K562 (cell line): ENCODE measurements at regions not wholly inside any gene's neighbourhood (a gene's known extent, or its start where the extent isn't known, plus 50 kb on each side); places are given as distances from the start of the nearest gene placed in this dataset.

Source experiments
- BCOR ChIP-seq: fragments of 450-650 bp; IDR thresholded peaks from 2 replicates; pipeline ENCODE4 v1.6.1; 2016
- FOXK2 ChIP-seq, 2 experiments: fragments of 450-650 bp; IDR thresholded peaks in 1 of 2; conservative IDR thresholded peaks in 1 of 2; 2 replicates each; pipeline ENCODE4 v1.6.1; 2016; ENCODE audit warnings: low read depth in 2 of 2, mild to moderate bottlenecking in 1 of 2
- GMEB1 ChIP-seq: fragments of 250-450 bp; sonication (Bioruptor Pico); IDR thresholded peaks from 2 replicates; pipeline ENCODE4 v1.4.0; 2020; ENCODE audit warnings: mild to moderate bottlenecking
- MTA1 ChIP-seq: fragments of 450-650 bp; IDR thresholded peaks from 2 replicates; pipeline ENCODE4 v1.6.1; 2017; ENCODE audit warnings: borderline replicate concordance
- MXD1 ChIP-seq: fragments of 250-450 bp; sonication (Bioruptor Pico); IDR thresholded peaks from 2 replicates; pipeline ENCODE4 v1.8.0; 2021; ENCODE audit warnings: borderline replicate concordance, mild to moderate bottlenecking, moderate library complexity; ENCODE audit not compliant: poor library complexity, severe bottlenecking
- NFE2L1 ChIP-seq: fragments of 450-650 bp; IDR thresholded peaks from 2 replicates; pipeline ENCODE4 v1.6.1; 2016; ENCODE audit warnings: missing genetic modification characterization, low read depth, mild to moderate bottlenecking, missing compliant biosample characterization, moderate library complexity, borderline replicate concordance
- SAFB ChIP-seq: fragments of 200-400 bp; formaldehyde crosslinking; IDR thresholded peaks from 2 replicates; pipeline ENCODE4 v1.6.1; 2017; ENCODE audit warnings: low read depth, low read length, borderline replicate concordance
- SMARCA4 ChIP-seq: fragments of 450-650 bp; IDR thresholded peaks from 2 replicates; pipeline ENCODE4 v1.6.1; 2016
- UBTF ChIP-seq, 2 experiments: IDR thresholded peaks; 2 replicates each; pipeline ENCODE4 v1.6.1; 2012; ENCODE audit warnings: improper control_type of control experiment in 2 of 2, low read depth in 2 of 2, low read length in 2 of 2, borderline replicate concordance in 1 of 2
- ZNF143 ChIP-seq: sonication (generic); formaldehyde crosslinking; IDR thresholded peaks from 2 replicates; pipeline ENCODE4 v1.9.0; 2022; ENCODE audit warnings: mild to moderate bottlenecking, missing genetic modification reagents
- ZNF224 ChIP-seq: sonication (generic); formaldehyde crosslinking; IDR thresholded peaks from 2 replicates; pipeline ENCODE4 v1.8.0; 2022; ENCODE audit warnings: mild to moderate bottlenecking, missing genetic modification reagents
- ZNF23 ChIP-seq: fragments of 250-450 bp; sonication (Bioruptor Pico); IDR thresholded peaks from 2 replicates; pipeline ENCODE4 v1.4.0; 2020; ENCODE audit warnings: mild to moderate bottlenecking
- ZNF830 ChIP-seq: fragments of 250-450 bp; sonication (Bioruptor Pico); IDR thresholded peaks from 2 replicates; pipeline ENCODE4 v1.5.0; 2021; ENCODE audit warnings: mild to moderate bottlenecking
- TF ChIP-seq, protein P1 (sequence below): fragments of 450-650 bp; IDR thresholded peaks from 2 replicates; pipeline ENCODE4 v1.6.1; 2016; ENCODE audit warnings: low read depth, mild to moderate bottlenecking, moderate library complexity
- TF ChIP-seq, protein P2 (sequence below): fragments of 250-450 bp; sonication (Bioruptor Pico); IDR thresholded peaks from 2 replicates; pipeline ENCODE4 v1.4.0; 2020

DNA sequence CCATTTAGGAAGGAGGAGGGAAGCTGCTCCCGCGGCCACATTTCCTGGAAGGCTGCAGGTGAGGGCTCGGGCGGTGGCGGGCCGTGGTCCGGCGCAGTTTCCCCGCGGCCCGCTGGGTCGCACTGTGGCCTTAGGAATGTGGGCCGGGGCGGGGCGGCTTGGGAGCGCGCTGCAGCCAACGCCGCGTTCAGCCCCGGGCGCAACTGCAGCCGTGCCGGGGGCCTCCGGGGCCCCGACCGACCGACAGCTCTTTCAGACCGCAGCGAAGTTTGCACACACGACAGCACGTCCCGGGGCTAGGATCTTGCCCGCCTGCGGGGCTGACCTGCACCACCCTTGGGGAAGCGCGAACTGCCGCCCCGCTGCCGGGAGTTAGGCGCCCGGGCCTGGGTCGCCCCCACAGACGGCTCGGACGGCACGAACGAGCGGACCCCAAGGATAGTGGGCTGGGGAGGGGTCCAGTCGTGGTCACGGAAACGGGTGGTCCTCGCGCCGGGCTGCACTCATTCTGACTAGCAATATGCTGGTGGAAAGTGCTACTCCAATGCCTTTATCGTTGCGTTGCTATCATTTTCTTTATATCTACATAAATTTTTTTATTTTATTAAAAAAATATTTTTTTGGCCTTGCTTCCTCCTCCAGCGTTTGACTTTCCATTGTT is 69.9 kb upstream of the DLX2 start (continued):
- no peak for TF ChIP-seq GMEB1 (CRISPR knock-in tag)
- TF ChIP-seq, protein P1, sequence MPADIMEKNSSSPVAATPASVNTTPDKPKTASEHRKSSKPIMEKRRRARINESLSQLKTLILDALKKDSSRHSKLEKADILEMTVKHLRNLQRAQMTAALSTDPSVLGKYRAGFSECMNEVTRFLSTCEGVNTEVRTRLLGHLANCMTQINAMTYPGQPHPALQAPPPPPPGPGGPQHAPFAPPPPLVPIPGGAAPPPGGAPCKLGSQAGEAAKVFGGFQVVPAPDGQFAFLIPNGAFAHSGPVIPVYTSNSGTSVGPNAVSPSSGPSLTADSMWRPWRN: no peak
- TF ChIP-seq SMARCA4: no peak
- TF ChIP-seq ZNF23: no peak
- TF ChIP-seq ZNF143 (CRISPR knock-in tag): no peak
- TF ChIP-seq MXD1 (CRISPR knock-in tag): no peak
- TF ChIP-seq ZNF830 (CRISPR knock-in tag): no peak
- TF ChIP-seq BCOR: no peak
- no peak for TF ChIP-seq SAFB
- no peak for TF ChIP-seq MTA1
- TF ChIP-seq UBTF (IDR thresholded peaks at IDR 0.05; ENCODE audit: borderline replicate concordance in 1 of 2, low read depth in 2 of 2, low read length in 2 of 2): peak in 1 of 2 experiments; percentile 50; a peak in 1 of 4 replicates
- no peak for TF ChIP-seq NFE2L1 (tag)
- no peak for TF ChIP-seq ZNF224 (CRISPR knock-in tag)
- TF ChIP-seq, protein P2, sequence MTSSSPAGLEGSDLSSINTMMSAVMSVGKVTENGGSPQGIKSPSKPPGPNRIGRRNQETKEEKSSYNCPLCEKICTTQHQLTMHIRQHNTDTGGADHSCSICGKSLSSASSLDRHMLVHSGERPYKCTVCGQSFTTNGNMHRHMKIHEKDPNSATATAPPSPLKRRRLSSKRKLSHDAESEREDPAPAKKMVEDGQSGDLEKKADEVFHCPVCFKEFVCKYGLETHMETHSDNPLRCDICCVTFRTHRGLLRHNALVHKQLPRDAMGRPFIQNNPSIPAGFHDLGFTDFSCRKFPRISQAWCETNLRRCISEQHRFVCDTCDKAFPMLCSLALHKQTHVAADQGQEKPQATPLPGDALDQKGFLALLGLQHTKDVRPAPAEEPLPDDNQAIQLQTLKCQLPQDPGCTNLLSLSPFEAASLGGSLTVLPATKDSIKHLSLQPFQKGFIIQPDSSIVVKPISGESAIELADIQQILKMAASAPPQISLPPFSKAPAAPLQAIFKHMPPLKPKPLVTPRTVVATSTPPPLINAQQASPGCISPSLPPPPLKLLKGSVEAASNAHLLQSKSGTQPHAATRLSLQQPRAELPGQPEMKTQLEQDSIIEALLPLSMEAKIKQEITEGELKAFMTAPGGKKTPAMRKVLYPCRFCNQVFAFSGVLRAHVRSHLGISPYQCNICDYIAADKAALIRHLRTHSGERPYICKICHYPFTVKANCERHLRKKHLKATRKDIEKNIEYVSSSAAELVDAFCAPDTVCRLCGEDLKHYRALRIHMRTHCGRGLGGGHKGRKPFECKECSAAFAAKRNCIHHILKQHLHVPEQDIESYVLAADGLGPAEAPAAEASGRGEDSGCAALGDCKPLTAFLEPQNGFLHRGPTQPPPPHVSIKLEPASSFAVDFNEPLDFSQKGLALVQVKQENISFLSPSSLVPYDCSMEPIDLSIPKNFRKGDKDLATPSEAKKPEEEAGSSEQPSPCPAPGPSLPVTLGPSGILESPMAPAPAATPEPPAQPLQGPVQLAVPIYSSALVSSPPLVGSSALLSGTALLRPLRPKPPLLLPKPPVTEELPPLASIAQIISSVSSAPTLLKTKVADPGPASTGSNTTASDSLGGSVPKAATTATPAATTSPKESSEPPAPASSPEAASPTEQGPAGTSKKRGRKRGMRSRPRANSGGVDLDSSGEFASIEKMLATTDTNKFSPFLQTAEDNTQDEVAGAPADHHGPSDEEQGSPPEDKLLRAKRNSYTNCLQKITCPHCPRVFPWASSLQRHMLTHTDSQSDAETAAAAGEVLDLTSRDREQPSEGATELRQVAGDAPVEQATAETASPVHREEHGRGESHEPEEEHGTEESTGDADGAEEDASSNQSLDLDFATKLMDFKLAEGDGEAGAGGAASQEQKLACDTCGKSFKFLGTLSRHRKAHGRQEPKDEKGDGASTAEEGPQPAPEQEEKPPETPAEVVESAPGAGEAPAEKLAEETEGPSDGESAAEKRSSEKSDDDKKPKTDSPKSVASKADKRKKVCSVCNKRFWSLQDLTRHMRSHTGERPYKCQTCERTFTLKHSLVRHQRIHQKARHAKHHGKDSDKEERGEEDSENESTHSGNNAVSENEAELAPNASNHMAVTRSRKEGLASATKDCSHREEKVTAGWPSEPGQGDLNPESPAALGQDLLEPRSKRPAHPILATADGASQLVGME (CRISPR knock-in tag): no peak
- no peak for TF ChIP-seq FOXK2 (conservative IDR thresholded peaks at IDR 0.05 in 1 of 2, IDR thresholded peaks at IDR 0.05 in 1 of 2; ENCODE audit: low read depth in 2 of 2)
